Hepatocyte (in vitro differentiated cells): ENCODE measurements at regions not wholly inside any gene's neighbourhood (a gene's known extent, or its start where the extent isn't known, plus 50 kb on each side); places are given as distances from the start of the nearest gene placed in this dataset.

Experiments used
- EZH2 ChIP-seq: fragments of 200-600 bp; sonication (generic); IDR thresholded peaks from 2 replicates; pipeline ENCODE4 v1.6.1; 2016; ENCODE audit warnings: antibody characterized with exemption, mild to moderate bottlenecking, borderline replicate concordance
- TF ChIP-seq, protein P1 (sequence below): fragments of 200-600 bp; sonication (generic); IDR thresholded peaks from 2 replicates; pipeline ENCODE4 v1.5.1; 2016; ENCODE audit warnings: antibody characterized with exemption, mild to moderate bottlenecking; ENCODE audit not compliant: poor library complexity

DNA sequence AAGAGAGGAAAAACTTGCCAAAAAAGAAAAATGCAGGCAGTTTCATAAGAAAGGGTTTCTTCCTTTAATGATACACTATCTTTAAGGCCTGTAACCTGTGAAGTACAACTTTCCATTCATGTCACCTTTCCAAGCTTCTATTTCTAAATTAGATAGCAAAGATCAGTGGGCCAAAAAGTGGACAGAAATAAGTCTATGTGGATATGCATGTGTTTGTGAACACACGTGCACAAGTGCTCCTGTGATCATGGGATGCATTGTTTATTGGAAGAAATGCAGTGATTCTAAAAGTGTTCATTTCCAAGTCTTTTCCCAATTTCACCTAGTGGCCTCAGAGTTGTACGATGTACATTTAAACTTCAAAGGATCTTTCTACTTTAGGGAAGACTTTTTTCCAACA is 230.0 kb upstream of the BLID start:
- TF ChIP-seq, protein P1, sequence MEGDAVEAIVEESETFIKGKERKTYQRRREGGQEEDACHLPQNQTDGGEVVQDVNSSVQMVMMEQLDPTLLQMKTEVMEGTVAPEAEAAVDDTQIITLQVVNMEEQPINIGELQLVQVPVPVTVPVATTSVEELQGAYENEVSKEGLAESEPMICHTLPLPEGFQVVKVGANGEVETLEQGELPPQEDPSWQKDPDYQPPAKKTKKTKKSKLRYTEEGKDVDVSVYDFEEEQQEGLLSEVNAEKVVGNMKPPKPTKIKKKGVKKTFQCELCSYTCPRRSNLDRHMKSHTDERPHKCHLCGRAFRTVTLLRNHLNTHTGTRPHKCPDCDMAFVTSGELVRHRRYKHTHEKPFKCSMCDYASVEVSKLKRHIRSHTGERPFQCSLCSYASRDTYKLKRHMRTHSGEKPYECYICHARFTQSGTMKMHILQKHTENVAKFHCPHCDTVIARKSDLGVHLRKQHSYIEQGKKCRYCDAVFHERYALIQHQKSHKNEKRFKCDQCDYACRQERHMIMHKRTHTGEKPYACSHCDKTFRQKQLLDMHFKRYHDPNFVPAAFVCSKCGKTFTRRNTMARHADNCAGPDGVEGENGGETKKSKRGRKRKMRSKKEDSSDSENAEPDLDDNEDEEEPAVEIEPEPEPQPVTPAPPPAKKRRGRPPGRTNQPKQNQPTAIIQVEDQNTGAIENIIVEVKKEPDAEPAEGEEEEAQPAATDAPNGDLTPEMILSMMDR = no peak
- no peak for TF ChIP-seq EZH2
